ENCODE measurements at regions not wholly inside any gene's neighbourhood (a gene's known extent, or its start where the extent isn't known, plus 50 kb on each side); places are given as distances from the start of the nearest gene placed in this dataset.
"Not testable (repeated sequence)": the region's sequence is repeated elsewhere in the genome, so short reads cannot be mapped to it uniquely, and the experiment has no call there.

DNA sequence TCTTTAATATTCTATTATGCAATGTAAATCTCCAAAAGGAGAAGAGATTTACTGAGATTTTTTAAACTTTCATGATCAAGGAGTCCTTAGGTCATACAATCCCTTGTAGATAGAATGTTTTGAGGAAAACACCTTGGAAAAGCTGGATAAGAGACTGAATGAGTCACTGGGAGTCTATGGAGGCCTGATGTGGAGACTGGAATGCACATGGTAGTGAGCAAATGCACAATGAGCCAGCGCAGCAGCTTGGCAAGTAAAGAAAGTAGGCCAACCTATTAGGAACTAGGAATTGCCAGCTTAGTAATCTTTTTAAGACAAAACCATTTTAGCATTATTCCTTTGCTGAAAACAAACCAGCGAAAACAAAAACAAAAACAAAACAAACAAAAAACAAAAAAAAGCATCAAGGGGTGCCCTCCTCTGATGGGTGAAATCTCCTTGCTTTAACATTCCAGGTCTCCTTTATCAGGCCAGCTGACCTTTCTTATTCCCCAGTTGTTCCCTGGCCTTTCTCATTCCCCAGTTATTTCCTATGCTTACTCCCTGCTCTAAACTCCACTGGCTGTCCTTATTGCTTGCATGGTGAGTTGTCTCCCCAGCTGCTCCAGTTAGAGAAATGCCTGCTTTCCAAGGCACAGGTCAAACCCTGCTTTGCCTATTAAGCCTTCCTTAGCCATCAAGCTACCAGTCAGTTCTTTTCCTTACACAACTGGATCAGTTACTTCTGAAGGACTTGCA lies 135.8 kb downstream of the PLCE1 start:
- DNase-seq (ENCODE audit: low spot score) = no peak

DNA sequence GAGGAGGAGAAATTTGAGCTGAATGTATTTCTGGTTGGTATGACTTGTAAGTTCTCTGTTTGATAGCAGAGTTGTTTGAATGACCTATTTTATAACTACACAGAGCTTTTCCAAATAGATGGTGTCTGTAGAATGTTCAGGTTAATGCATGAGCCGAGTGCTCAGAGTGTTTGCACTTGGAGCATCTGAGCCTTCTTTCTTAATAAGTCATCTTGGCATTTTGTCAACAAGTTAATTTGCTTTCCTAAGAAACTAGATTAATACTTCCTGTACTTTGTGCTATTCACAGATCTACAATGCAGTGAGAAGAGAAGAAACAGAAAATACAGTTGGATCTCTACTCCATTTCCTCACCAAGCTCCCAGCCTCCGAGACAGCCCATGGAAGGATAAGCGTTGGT lies 138.2 kb downstream of the PLCE1 start:
- DNase-seq (ENCODE audit: low spot score) = no peak

DNA sequence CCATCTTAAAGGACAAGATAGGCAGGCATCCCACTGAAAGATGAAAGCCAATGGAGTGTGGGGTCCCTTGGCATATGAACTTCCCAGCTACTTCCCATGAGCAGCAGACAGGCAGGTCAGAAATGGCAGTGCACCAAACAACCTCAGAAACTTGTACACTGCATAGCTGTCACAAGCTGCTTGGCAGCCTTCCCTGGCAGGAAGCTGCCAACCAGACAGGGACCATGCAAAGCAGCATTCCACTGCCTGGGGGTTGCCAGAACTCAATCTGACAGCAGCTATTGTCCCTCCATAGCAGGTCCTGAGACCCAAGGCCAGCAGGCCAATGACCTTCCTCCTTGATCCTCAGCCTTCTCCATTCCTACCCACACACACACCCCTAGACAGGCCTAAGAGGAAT lies 139.5 kb downstream of the PLCE1 start:
- DNase-seq (ENCODE audit: low spot score) = no peak

DNA sequence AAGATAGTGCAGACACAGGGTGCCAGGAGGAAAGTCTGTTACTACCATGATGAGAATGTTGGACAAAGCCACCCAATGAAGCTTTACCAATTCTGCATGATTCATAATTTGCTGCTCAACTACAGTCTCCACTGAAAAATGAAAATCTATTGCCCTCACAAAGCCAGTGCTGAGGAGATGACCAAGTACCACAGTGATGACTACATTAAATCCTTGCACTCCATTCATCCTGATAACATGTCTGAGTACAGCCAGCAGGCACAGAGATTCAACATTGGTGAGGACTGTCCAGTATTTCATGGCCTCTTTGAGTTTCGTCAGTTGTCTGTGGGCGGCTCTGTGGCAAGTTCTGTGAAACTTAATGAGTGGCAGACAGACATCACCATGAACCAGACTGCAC lies 144.0 kb downstream of the PLCE1 start:
- no peak for DNase-seq (ENCODE audit: low spot score)

DNA sequence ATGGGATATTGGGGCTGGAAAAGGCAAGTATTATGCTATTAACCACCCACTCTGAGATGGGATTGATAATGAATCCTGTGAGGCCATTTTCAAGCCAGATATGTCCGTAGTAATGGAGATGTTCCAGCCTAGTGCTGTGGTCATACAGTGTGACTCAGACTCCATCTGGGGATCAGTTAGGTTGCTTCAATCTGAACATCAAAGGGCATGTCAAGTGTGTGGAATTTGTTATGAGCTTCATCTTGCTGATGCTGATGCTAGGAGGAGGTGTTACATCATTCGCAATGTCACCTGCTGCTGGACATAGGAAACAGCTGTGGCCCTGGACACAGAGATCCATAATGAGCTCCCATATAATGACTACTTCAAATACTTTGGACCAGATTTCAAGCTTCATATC lies 144.7 kb downstream of the PLCE1 start:
- no peak for DNase-seq (ENCODE audit: low spot score)

DNA sequence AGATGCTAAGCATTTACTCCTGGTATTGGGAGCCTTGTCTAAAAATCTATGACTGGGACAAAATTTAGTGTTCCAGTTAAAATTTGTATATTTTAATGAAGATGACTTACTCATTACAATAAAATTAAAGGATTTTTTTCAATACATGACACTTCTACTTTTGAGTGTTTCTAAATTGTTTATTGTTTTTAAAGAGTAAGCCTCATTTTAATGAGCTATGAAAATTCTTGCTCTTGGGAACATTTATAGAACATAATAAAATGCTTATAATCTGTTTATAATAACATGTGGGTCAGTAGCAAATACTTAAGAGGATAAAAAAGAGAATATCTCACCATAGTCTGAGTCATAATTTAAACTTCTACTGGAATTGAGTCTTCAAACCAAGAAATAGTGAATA lies 149.5 kb downstream of the PLCE1 start:
- DNase-seq (ENCODE audit: low spot score) = no peak

DNA sequence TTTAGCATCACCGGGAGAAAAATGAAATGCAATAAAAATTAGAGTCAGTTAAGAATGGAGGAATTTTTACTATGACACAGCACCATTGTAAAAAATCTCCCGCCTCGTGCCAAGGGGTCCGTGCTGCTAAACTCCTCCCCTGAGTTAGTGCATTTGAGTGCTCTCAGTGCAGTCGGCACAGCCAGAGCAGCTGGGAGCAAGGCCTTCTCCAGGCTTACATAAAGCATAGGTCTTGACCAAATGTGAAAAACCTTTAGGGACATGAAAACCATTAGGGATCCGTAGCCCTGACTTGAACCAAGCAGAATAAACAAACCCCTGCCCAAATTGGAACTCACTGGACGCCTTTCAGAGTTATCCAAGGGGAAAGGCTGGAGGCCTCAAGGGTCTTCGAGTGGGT lies 152.6 kb downstream of the PLCE1 start:
- no peak for DNase-seq (ENCODE audit: low spot score)

DNA sequence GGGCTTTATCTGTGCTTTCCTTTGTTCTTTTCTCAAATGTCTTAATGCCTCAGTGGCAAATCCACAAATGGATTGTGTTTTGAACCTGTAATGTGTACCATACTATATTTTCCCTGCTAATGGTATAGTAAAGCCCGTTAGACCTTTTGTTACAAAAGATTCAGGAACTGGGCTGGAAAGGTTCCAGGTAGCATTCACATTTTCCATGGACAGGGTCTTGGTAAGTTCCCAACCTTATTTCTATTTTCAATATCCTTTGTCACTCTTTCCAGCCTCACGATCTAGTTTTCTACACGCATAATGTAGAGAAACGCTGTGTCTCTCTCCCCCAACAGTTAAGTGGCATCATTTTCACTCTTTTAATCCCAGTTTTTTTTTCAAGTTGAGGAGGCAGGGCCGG lies 153.0 kb downstream of the PLCE1 start:
- DNase-seq (ENCODE audit: low spot score) = no peak

DNA sequence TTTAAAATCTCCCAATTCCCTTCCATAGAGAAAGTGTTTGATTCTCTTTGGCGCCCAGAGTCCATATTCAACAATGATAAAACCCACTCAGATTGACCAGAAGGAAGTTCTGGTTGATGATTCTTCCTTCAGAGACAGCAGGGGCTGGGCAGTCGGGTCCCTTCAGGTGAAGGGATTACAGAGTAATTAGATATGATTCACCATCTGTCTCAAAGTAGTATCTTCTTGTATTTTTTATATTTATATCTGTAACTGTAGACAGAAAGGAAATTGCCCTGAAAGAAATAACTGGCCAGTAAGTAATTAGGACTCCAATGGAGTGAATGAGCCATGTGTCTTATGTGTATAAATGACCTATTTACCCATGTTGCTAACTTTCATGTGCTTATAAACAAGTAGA lies 156.0 kb downstream of the PLCE1 start:
- DNase-seq (ENCODE audit: low spot score) = no peak

DNA sequence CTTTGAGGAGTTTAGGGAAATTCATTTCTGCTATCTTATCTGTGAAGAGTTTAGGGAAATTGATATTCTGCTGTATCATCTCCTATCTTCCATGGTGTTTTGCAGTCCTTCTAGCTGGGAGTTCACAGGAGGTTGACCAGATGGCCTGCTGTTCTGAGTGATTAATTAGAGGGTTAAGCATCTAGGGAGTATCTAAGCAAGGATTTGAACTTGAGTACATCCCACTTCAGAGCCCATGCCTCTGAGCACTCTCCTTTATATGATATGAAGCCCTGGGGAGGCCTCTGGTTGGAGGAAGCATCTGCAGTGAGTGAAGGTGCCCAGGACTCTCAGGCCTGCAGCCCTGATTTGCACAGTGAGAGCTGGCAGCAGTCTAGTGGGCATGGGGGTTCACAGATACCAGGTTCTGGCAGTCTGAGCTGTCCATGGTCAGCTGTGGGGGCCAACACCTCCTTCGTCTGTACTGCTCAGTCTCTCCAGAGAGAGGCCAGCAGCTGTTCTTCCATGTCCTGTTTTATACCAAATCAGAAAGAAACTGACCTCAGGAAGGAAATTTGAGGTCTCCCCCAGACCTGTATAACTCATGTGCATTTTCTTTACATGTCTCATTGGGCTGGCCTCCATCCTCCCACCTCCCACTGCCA lies 156.9 kb downstream of the PLCE1 start:
- no peak for DNase-seq (ENCODE audit: low spot score)

DNA sequence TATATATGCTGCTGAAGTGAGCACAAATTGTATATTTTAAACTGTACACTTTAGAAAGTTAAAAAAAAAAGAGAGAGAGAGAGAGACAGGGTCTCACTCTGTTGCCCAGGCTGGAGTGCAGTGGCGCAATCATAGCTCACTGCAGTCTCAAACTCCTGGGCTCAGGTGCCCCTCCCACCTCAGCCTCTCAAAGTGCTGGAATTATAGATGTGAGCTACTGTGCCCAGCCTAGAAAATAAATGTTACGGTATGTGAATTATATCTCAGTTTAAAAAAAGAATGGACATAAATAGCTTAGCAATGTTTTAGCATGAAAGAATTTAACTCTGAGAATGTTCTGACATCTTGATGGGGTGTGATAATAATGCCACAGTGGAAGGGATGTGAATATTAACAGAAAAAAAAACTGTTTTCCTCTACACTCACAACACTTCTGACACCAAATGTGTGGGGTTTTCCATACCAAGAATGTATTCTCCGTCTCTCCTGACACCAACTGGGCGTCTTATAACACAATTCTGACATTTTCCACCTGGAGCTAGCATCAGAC lies 162.1 kb downstream of the PLCE1 start:
- DNase-seq (ENCODE audit: low spot score) = no peak

DNA sequence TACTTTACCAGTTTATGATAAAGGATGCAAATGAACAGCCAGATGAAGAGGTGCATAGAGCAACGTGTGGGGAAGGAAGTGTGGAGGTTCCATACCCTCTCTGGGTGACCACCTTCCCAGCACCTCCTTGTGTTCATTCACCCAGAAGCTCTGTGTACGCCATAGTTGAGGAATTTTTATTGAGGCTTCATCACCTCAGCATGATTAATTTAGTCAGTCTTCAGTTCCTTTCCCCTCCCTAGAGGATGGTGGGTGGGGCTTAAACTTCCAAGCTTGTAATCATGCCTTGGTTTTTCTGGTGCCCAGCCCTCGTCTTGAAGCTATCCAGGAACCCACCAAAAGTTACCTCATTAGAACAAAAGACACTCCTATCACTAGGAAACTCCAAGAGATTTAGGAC lies 162.7 kb downstream of the PLCE1 start:
- DNase-seq (ENCODE audit: low spot score) = no peak

DNA sequence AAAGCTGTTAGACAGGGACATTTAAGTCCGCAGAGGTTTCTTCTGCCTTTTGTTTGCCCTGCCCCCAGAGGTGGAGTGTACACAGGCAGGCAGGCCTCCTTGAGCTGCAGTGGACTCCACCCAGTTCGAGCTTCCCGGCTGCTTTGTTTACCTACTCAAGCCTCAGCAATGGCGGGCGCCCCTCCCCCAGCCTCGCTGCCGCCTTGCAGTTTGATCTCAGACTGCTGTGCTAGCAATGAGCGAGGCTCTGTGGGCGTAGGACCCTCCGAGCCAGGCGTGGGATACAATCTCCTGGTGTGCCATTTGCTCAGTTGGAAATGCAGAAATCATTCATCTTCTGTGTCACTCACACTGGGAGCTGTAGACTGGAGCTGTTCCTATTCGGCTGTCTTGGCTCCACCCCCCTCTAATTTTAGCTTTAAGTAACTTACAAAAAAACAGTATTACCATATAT lies 171.5 kb downstream of the PLCE1 start:
- DNase-seq (ENCODE audit: low spot score) = not testable (repeated sequence)

DNA sequence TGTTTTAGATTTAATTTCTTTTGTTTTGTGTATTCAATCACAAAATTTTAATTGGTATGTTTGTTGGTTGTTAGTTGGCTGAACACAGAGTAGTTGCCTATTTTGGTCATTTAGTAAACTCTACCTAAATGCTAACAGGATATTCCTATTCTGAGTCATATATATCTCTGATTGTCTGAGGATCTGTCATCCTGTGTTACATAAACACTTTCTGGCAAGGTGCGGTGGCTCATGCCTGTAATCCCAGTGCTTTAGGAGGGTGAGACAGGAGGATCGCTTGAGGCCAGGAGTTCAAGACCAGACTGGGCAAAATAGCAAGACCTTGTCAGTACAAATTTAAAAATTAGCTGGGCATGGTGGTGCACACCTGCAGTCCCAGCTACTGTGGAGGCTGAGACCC lies 178.6 kb downstream of the PLCE1 start:
- no peak for DNase-seq (ENCODE audit: low spot score)

DNA sequence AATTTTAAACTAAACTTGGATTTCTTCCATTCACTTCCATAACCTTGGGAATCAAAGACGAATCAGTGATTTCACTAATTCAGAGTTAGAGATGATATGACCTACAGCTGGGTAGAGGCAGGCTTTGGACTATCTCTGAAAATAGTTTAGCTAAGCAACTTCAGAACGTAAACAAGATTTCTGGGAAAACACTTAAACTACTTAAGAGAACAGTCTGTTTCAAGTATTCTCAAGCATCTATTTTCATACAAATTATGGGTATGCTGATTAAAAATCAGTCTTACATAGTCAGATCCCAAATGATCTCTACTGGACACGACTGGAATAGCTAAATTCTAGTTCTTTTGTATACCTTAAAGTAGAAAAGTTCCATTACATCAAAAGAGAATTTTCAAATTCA lies 179.9 kb downstream of the PLCE1 start:
- no peak for DNase-seq (ENCODE audit: low spot score)

DNA sequence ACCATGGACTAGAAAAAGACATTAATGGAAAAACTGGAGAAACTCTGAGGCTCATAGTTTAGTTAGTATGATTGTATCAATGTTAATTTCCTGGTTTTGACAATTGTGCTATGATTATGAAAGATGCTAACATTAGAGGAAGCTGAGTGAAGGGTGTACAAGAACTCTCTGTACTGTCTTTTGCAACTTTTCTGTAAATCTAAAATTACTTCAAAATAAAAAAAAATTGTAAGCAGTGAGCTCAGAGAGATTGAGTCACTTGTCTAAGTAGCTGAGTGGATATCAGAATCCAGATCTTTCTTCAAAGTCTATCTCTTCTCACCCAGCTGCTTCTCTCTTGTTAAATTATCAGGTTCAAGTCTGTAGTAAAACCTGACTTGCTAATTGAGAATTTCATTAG lies 181.1 kb downstream of the PLCE1 start:
- no peak for DNase-seq (ENCODE audit: low spot score)

DNA sequence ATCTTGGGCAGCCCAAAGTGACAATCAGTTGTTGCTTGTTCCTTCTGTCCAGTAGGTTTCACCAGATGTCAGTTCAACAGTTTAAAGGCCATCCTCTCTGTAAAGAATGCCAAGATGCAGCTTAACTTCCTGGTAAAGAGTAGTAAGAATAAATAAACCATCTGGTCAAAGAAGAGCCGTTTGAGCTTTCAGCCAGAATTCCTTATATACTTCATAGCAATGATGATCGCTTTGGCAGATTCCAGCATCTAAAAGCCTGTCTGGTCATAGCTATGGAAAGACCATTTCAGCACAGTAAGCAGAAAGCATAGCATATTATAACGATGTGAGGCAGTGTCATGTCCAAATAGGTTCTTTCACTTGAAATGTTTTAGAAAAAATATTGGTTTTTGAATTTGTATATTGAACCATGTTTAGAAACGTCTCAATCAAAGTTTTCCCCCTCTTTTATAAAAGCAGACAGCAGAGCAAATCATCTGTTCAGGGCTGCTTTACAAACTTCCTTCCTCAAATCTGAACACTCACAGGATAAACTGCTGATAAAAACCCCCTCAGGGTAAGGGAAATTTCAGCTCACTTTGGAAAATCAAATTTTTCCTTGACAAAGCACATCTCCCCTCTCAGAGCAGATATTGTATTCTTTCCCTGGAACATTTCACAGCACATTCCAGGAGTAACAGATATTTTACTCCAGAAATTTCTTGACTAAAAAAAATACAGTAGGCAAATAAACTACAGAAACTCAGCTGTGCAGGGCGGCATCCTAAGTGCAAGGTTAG lies 184.1 kb downstream of the NOC3L start:
- DNase-seq (ENCODE audit: low spot score) = no peak

DNA sequence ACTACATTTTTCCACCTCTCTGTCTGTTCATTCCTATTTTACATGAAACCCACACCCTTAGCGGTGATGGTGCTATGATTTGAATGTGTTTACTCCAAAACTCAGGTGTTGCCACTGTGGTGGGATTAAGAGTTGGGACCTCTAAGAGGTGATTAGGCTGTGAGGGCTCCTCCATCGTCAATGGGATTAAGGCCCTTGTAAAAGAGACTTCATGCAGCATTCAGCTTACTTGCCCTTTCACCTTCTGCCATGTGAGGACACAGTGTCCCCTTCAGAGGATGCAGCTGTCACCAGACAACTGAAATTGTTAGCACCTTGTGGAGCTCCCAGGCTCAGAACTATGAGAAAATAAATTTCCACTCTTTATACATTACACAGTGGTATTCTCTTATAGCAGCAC lies 182.2 kb downstream of the NOC3L start:
- no peak for DNase-seq (ENCODE audit: low spot score)

DNA sequence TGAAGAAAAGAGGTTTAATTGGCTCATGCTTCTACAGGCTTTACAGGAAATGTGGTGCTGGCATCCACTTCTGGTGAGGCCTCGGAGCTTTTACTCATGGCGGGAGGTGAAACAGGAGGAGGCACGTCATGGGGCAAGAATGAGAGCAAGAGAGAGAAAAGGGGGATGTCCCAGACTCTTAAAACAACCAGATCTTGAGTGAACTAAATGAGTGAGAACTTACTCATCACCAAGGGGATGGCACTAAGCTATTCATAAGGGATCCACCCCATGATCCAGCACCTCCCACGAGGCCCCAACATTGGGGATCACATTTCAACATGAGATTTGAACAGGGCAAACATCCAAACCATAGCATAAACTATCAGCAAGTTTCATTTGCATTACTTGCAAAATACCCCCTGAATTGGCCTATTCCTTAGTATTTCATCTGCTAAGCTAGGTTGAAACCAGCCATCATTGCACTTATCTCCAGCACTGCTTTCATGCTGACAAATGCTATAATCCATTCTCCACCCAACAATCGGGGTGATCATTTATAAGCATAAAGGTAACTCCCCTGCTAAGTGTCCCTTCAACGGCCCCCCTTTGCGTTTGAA lies 179.0 kb downstream of the NOC3L start:
- no peak for DNase-seq (ENCODE audit: low spot score)

DNA sequence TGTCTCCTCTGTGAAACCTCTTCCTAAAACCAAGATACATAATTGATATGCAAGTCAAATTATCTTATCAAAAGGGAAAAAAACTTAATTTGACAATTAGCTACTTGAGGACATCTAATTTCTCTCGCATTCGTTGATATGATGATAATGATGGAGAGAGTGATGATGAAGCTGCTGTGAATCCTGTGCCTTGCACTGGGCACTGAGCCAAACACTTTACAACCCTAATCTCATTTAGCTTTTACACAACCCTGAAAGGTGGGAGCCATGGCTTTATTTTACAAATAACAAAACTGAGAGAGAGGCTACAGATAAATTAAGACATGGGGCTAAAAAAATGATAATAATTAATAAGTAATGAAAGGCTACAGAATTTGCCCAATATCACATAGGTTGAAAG lies 176.0 kb downstream of the NOC3L start:
- DNase-seq (ENCODE audit: low spot score) = no peak

DNA sequence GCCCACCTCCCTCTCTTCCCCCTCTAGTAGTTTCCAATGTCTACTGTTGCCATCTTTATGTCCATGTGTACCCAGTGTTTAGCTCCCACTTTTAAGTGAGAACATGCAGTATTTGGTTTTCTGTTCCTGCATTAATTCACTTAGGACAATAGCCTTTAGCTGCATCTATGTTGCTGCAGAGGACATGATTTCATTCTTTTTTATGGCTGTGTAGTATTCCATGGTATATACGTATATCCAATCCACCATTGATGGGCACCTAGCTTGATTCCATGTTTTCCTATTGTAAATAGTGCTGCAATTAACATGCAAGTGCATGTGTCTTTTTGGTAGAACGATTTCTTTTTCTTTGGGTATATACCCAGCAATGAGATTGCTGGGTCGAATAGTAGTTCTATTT lies 170.4 kb downstream of the NOC3L start:
- no peak for DNase-seq (ENCODE audit: low spot score)

DNA sequence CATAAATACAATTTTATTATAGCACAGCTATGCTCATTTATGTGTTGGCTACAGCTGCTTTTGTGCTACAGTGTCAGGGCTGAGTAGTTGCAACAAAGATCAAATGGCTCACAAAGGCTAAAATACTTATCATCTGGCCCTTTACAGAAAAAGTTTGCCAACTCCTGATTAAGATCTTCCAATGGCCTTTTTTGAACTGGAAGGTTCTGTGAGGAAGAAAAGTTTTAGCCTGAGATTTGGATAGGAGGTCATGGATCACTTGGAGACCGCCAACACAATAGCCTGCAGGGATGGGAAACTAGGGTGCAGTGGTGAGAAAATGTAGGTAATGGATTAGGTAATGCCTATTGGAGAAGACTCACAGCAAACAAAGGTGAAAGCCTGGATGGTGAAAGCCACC lies 169.8 kb downstream of the NOC3L start:
- no peak for DNase-seq (ENCODE audit: low spot score)
